CD4-positive, alpha-beta T cell treated with Interferon alpha-2 for 1 hour (primary cell): ENCODE measurements at regions not wholly inside any gene's neighbourhood (a gene's known extent, or its start where the extent isn't known, plus 50 kb on each side); places are given as distances from the start of the nearest gene placed in this dataset.

Experiments
- DNase-seq, 2 donors: peaks; one replicate each; pipeline ENCODE4 v3.0.0-alpha.2; 2020 to 2022

DNA sequence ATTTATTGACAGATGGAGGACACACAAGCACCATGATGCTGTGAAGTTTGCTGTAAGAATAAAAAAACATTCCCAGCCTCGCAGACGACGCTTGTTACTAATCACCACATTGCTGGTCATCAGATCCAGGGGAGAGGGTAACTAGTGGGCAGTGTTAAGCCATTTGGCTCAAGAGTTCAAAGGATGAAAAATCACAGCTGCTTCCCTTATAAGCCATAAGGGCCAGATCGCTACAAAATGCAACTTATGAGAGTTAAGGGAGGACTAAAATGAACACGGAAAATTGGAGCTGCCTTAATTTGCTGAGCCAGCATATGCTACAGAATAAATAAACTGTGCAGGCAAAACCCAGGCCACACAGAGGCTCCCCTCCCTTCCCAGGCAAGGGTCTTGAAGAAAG is 522.6 kb downstream of the TDRD15 start:
- DNase-seq, result no peak

DNA sequence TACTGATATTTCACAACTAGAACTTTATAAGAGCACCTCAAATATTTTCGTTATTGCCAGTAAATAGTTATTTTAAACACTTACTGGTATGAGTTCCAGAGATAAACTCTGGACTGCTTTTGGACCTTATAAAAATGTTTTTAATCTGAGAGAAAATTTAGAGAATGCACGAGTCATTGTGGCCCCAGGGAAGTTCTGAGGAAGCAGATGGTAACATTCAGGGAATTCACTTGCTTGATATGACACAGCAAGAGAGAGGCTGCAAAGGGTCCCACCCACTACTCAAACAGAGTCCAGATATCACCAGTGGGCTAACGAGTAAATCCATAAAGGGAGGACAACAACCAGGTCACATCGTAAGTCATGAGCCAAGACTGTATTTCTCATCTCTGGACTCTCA is 526.8 kb downstream of the TDRD15 start:
- DNase-seq, result no peak

DNA sequence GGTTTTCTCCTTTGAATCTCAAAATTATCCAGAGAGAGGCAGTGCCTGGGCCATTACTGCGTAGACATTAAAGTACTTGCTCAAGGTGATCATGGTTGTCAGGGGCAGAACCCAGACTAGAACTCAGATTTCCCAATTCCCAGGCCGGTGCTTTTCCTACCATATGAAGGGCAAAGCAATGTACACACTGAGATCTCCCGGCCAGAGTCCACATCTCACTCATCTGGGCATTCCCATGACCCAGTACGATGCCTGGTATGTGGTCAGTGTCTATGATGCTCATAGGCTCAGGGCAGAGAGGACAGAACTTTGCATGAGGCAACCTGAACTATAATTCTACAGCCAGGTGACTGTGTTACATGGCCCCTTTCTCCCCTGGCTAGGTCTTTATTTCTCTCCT is 531.4 kb downstream of the TDRD15 start:
- no peak for DNase-seq

DNA sequence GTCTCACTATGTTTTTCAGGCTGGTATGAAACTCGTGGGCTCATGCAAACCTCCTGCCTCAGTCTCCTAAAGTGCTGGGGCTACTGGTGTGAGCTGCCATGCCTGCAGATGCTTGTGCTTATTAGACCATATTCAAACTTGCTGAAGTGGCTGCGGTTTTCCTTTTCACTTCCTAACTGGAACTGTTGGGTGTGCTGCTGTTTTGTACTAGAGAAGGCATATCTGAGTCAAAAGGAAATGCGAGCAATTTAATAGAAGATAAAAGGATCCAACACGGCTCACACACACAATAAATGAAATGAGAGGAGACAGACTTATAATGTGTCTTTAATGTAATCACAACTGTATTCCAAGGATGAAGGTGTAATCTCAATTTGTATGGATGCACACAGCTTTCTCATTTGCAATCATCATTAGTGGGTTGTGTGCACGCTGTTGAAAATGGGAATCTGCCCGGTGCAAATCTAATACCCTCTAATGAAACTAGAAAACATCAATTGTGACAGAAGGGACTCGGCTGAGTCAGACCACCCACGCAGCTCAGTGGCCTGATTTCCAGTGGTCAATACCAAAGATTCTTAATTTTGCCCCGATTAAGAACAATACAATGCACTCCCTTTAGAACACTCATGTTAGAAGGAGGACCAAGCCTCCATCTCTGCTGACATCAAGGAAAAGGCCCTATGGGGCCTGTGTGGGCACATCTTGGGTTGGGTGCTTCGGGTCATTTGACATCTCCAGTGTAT is 532.7 kb downstream of the TDRD15 start:
- no peak for DNase-seq

DNA sequence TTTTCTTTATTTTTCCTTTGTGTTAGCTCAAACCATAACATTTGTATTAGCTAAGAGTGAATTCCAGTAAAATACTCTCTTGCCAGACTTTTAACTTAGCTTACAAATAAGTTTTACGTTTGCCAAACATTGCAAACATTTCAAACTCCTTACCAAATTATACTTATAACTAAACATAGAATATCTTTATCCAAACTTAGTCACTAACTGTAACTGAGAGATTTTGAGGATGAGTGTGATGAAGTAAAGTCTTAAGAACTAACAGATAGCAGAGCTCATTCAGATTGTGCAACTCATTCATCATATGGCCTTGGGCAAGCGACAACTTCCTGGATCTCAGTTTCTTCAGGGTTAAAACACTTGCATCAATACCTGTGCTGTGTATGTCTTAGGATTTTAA is 533.7 kb downstream of the TDRD15 start:
- DNase-seq, result no peak

DNA sequence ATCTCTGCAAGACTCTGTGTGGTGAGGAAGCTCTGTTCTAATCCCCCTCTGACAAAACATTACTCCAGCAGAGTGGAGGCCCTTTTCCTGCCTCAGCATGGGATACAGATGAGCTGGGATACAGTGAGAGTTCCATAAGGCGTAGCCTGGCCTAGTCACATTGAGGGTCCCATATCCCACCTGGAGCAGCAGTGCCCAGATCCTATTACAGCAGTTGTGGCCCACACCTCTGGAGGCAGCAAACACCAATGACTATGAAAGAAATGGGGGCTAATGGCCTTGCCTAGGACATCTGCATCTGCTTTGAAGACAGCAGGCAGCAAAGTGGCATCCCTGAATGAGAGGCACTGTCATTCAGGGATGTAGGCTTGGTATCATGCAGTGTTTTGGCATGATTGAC is 534.5 kb downstream of the TDRD15 start:
- no peak for DNase-seq

DNA sequence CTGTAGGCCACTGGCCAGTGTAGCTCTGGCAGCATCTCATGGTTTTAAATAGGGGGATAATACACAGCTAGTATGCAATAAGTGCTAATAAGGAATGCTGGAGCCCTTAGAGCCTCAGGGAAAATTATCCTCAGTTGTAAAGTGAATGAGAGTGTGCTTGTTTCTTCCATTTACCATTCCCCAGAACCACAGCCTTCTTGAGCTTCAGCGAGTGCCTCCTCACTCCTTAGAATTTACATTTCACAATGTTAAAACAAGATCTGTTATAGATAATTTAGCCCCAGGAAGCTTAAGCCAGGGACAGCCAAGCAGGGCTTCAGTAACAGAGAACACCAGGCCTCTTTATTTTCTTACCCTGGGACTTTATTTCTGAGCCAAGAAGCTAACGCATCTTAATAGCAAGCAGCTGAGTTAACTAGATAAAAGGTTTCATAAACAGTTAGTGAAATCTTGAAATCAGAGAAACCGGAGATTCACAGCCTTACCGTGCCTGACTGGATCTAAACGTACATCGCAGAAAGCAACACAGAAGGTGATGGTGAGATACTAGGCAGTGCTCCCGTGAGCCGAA is 535.2 kb downstream of the TDRD15 start:
- no peak for DNase-seq

DNA sequence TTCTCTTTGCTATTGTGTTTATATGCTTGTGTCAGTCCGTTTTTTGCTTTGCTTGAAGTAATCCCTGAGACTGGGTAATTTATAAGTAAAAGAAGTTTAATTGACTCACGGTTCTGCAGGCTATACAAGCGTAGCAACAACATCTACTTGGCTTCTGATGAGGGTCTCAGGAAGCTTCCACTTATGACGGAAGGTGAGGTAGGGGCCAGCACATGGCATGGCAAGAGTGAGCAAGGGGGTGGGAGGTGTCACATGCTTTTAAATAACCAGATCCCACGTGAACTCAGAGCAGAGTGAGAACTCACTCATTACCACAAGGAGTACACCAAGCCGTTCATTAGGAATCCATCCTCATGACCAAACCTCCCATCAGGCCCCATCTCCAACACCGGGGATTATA is 540.3 kb downstream of the TDRD15 start:
- DNase-seq, result no peak

DNA sequence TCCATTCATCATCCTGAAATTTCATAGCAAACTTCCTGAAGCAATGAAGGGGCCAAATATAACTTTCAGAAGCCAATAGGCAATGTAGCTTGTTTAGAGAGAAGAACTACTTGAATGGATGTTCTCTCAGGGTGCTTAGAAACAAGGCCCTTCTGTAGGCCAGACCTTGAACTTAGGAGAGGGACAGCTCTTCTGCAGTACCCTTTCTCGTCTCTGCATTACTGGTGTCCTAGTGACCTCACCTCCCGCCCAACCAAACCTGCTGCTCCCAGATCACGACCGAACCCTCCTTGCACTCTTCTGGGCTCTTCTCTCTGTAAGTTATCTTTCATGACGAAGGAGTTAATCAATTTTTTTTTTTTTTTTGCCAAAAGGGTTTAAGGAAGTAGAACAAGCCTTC is 543.9 kb downstream of the TDRD15 start:
- no peak for DNase-seq

DNA sequence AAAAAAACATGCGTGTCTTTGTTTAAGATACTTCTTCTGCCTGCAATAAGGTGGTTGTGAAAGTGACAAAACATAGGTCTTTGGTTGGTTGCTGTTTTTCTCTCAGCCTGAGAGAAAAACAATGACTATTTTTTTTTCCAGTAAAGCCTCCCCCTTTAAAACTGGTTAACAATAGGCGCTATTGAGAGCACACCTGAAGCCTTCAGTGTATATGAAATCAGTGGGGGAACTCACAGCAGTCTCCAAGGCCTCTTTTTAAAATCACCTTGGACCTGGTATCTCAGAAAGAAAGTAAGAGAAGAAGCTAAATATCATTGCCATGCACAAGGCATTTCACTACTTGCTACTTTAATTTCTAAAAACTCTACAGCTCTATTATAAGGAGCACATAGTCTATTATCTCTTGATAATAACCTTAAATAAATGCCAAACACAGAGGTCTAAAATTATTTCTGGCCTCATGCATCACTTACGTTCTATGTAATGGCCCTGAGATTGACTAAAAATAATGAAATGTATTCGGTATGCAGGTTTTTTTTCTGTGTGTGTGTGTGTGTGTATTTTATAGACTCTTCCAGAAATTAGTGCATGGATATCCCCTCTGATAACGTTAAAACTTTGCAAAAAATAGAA is 544.4 kb downstream of the TDRD15 start:
- DNase-seq, result no peak

DNA sequence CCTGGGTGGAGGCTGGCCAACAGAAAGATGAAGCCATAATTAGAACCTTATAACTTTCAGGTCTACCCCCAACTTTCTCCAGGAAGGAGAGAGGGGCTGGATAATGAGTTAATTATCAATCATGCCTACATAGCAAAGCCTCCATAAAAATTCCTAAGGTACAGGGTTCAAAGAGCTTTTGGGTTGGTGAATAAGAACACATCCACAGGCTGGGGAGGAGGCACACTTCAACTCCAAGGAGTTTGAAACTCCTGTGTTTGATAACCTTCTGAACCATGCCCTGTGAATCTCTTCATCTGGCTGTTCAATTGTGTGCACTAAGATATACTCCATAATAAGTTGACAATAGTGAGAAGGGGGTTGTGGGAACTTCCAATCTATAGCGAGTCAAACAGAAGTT is 552.3 kb downstream of the TDRD15 start:
- no peak for DNase-seq

DNA sequence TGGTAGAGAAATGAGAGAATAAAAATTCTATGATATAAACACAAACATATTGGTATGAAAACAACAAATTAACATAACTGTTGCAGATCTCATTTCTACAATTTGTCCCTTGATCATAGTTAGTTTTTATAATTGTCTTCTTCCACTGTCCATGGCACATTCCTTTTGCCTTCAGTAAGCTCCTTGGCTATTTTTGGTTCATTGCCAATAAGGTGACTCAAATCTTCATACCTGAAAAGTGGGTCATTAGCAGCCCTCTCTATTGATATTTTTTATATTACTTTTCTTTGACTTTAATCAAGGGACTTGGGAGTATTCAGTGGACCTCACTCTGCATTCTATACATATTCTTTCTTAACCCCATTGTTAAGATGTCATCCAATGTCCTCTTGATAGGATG is 552.9 kb downstream of the TDRD15 start:
- no peak for DNase-seq

DNA sequence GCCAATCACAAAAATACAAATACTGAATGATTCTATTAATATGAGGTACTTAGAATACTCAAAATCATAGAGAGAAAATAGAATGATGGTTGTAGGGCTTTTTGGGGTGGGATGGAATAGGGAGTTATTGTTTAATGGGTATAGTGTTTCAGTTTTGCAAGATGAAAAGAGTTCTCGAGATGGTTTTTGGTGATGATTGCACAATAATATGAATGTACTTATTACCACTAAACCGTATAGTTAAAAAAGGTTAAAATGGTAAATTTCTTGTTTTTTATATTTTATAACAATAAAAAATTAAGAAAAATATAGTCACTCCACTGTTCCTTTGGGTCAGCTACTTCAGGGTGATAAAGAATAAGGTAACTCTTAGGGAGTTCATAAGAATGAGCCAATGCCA is 560.1 kb downstream of the TDRD15 start:
- no peak for DNase-seq

DNA sequence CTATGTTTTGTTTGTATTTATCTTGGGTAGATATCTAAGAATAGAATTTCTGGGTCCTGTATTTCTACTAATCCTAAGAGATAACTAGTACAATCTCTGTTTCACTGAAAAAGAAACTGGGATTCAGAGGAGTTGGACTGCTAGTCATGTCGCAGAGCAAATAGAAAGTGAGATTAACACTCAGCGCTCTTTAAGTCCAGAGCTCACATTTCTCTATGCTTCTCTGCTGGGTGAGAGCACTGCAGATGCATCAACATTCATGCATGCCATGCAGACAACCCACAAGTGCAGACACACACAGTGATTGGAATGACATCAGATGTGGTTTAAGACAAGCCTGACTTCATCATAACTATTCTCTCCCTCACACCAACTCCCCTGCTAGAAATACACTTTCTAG is 563.8 kb downstream of the TDRD15 start:
- no peak for DNase-seq

DNA sequence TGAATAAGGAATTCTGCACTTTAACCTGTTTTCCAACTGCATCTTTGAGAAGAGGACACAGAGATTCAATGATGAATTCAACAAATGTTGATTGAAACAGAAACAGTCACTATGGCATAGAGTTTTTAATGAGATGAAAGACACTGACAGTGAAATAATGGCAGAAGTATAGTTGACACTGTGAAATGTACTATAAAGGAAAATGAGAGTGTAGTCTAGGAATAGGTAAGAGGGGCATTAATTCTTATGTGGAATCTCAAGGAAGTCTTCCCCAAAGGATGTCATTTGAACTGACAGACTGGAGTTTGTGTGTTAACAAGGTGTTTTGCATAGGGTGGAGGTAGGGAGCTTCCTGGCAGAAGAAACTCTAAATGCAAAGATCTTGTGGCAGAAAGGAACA is 566.2 kb downstream of the TDRD15 start:
- DNase-seq, result no peak

DNA sequence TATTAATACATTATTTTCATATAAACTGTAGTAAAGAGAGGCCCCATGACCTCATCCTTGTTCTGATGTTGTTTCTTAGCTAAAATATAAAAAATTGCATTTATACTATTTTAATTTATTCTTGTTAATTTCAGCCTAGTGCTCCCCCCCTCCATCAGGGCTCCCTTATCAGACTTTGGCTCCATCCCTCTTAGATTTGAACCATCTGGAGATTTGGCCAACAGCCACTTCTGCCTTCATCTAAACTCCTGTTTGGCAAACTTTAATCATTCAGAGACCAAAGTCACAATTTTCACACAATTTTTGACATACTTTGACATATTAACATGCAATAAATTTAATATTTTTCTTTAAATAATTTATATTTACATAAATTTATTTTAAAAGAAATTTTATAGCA is 569.3 kb downstream of the TDRD15 start:
- DNase-seq, result no peak

DNA sequence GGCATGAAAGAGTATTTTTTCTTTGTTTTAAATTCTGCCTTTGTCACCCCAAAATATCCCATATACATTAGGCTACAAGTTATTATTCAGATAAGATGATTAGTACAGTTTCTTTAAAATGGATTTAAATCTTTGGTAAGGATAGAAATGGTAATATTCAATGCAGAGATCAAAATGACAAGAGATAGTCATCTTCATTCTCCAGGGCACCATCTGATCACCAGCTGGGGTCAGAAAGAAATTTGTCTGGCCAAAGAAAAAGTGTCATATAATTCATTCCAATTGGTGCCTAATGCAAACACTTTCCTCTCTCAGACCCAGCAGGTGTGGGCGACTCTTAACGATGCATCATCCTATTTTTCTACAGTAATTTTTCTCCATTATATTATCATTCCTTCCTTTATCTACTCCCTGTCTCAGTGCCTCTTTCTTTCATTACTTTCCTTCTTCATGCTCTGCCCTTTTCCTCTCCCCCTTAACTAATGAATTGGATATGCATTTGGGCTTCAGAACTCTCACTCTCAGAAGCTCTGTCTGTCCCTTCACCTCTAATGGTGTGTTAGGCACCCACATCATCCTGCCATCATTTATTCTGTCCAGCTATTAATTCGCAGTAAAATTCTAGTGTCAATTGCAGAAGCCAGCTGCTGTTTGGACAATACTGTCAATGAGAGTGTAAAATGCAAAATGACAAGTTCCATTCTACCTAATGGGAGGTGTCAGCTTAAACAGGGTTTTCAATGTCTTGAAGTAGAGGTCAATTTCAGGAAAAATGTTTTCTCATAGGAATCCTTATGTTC is 570.5 kb downstream of the TDRD15 start:
- DNase-seq, result no peak

DNA sequence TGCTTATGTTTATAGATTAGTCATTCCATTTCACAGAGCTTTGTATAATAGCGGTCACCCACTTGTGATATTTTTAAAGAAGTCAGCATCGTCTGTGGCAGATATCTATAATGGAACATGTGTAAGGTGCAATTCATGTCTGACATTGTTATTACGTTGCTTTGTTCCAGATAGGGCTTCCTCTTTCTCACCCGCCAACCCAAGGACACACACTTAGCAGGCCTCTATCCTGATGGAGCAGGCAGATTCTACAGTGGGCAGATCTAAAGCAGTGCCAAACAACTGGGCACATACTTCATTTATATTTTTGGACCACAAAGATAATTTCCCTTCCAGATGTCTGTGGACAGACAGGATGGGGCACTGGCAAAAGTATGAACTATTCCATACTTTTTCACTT is 573.1 kb downstream of the TDRD15 start:
- no peak for DNase-seq

DNA sequence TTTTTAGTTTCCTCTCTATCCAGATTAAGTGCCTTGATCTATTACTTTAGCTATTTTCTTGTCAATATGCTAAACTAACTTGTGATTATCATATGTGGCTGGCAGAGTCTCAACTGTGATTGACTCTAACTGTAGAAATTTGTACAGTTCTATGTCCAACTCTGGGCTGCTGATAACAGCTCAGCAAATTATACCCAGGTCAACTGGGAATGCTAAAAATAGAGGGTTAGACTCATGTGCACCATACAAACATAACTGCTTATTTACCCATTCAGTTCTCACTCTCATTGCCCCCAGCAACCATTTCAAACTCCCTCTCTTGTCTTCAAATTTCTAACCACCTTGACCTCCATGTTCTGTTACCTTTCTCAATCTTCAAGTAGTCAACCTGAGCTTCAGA is 576.9 kb downstream of the TDRD15 start:
- DNase-seq, result no peak

DNA sequence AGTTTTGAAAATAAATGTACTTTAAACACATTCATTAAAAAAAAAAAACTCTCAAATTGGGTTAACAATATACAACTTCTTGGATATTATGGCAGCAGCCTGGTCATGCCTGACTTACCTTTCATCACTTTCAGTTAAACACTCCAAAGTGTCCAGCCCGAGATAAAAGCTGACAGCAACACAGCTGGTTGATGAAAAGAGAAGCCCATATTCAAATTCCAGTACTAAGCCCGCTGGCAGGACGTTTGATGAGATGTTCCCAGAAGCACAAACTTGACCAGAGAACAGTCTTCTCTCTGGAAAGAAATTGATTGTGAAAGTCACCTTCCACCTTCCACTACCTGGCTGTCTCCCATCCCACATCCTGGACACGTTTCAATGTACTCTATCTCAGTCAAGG is 586.3 kb downstream of the TDRD15 start:
- DNase-seq, result no peak

DNA sequence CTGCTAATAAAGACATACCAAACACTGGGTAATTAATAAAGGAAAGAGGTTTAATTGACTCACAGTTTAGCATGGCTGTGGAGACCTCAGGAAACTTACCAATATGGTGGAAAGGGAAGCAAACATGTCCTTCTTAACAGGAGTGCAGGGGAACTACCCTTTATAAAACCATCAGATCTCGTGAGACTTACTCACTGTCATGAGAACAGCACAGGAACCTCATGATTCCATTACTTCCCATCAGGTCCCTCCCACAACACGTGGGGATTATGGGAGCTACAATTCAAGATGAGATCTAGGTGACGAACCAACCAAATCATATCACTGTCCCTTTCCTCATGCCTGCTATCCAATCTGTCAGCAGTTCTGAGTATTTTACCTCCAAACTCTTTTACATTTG is 586.7 kb downstream of the TDRD15 start:
- DNase-seq, result no peak

DNA sequence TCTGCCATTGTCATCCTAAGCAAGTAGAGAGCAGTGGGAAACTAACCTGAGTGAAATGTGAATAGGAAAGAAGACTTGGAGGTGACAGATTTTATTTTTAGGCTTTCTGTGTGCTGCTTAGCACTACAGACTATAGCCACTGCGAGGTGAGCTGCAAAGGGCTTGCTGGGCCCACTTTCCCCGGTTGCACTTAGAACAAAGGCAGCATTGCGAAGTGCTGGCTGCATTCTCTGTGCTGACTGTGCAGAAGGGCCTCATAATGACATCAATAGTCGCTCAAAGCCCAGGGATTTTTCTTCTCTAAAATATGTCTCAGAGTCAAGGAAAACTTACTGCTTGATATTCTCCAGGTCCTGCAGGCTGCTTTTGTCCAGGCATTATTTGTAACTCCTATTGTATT is 592.1 kb downstream of the TDRD15 start:
- no peak for DNase-seq

DNA sequence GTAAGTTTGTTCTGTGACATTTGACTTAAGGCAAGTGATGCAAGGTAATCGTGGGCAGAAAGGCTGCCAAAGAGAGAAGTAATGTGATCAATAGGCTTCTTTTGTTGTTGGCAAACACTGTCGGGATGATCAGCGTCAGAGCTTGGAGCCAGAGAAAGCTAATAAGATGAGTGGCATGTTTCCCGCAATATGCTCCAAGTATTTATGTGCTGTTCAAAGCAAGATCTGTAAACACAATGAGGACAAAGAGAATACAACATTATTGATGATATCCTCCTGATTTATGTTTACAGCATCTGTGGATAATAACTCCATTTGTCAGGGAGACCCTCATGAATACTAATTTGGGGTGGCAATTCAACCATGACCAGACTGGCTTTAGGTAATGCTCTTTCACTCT is 603.3 kb downstream of the TDRD15 start:
- DNase-seq, result no peak

DNA sequence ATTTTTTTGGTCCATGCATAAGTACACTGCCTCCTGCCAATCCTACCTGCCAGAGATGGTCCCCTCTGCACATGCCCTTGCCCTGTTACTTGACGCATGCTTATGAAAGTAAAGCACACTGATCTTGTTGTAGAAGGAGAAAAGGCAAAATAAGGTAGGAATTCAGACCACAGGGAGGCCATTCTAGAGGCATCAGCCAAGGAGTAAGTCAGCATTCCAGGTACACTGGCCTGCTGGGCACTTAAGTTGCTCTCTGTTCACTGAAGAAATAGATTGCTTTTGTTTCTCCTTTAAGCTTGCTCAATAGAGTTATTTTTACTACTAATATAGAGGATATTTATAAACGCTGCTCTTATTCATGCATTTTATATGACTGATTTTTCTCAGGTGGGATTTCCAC is 604.4 kb downstream of the TDRD15 start:
- DNase-seq, result no peak
